GM18951 (cell line): ENCODE measurements at regions not wholly inside any gene's neighbourhood (a gene's known extent, or its start where the extent isn't known, plus 50 kb on each side); places are given as distances from the start of the nearest gene placed in this dataset.
"Not testable (repeated sequence)": the region's sequence is repeated elsewhere in the genome, so short reads cannot be mapped to it uniquely, and the experiment has no call there.

Source experiments
- POLR2A ChIP-seq: IDR thresholded peaks from 4 replicates; pipeline ENCODE4 v1.6.1; 2011; ENCODE audit warnings: mild to moderate bottlenecking; ENCODE audit not compliant: insufficient read length, insufficient read depth; ENCODE audit errors: extremely low read depth
- in situ Hi-C: fragments of 300-500 bp; cut with MboI; formaldehyde crosslinking; loops from one replicate; pipeline ENCODE4 v1.12.0; 2022; ENCODE audit warnings: low sequenced_read_pairs, mixed read lengths, inconsistent platforms; ENCODE audit not compliant: unreplicated experiment

DNA sequence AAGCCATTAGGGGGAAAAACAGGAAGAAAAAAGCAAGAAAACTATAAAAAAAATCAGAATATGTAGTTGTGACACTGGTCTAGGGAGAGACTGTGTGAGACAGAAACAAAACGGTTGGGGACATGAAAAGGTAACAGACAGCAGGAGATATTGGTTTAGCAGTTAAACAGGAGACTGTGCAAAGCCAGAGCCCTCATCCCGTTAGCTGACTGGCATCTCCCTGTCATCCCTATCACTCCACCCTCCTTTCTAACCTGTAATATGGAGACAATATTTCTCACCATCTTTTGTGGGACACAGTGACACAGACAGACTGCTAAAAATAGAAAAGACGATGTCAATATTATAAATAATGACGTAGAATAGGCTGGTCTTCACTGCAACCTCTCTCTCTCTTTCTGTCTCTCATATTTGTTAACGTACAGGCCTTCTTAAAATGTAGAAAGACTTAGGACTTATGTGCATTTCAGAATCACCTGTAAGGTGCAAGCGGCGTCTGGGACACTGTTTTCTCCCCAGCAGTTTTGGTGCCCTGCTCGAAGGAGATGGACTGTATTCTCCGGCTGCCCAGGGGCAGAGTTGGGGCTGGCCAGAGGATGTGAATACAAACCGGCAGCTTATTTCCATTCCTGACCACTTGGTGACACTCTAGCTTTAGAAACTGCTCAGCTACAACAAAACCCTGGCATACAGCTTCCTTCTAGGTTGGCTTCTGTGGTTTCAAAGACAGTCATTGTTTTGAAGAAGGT is 190.6 kb downstream of the MAT2B start:
- no peak for TF ChIP-seq POLR2A
- in situ Hi-C loops, result no loop called here

- no peak for TF ChIP-seq POLR2A
- in situ Hi-C loops, result no loop called here
Observed at GRCh38 chr5:163696579-163696887, 191.1 kb downstream of the MAT2B start.

DNA sequence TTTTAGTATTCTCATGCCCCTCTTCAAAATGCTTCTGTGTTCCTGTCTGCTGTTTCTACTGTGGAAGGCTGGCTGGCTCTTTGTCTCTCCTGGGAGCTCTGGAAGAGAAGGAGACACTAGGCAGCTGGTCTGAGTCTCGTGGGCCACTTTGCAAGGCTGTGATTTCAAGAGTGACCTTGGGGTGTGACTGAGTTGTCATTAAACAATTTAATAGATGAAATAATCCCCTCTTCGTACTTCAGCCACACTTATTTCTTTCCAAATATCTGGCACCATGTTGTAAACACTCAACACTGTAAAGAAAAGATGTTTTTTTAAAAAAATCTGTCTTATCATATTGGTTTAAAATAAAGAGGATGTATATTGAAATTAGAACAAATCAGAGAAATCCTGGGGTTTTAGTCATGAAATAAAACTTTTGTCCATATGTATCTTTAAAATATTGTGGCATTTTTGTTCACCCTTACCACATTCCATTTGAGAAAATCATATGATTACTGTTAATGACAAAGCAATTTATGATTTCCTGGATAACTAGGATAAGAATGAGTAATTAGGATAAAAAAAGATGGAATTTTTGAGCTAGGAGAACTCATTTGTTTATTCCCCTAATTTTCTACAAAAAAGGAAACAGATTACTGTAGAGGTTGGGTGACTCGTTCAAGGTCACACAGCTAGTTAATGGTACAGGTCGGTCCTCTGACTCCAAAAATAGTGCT is 200.8 kb downstream of the MAT2B start:
- no peak for TF ChIP-seq POLR2A
- in situ Hi-C loops, result loop anchor here (25.0 kb wide), 1 partner anchor 781 kb away; no protein-coding TSS in a partner anchor

DNA sequence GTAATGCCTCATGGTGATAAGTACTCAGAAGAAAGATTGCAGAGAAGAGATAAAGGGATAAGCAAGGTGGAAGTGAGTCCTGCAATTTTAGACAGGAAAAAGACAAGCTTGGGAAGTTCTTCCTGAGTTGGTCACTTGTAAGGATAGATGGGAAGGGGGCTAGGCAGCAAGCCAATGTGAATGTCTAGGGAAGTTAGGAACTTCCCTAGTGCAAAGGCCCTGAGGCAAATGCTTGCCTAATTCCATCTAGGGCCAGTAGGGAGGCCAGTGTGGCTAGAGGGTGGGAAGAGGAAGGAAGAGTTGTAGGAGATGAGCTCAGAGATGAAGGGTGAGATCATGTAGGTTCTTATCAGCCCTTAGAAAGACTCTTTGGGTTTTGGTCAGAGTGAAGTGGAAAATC is 206.6 kb downstream of the MAT2B start:
- TF ChIP-seq POLR2A, result no peak
- in situ Hi-C loops, result loop anchor here (25.0 kb wide), 1 partner anchor 775 kb away; no protein-coding TSS in a partner anchor

GRCh38 chr5:163718272-163718671 is 212.9 kb downstream of the MAT2B start:
- no peak for TF ChIP-seq POLR2A
- in situ Hi-C loops, result loop anchor here (25.0 kb wide), 1 partner anchor 769 kb away; no protein-coding TSS in a partner anchor

- no peak for TF ChIP-seq POLR2A
- in situ Hi-C loops, result loop anchor here (25.0 kb wide), 1 partner anchor 763 kb away; no protein-coding TSS in a partner anchor
Observed at GRCh38 chr5:163724305-163724704, 218.9 kb downstream of the MAT2B start.

DNA sequence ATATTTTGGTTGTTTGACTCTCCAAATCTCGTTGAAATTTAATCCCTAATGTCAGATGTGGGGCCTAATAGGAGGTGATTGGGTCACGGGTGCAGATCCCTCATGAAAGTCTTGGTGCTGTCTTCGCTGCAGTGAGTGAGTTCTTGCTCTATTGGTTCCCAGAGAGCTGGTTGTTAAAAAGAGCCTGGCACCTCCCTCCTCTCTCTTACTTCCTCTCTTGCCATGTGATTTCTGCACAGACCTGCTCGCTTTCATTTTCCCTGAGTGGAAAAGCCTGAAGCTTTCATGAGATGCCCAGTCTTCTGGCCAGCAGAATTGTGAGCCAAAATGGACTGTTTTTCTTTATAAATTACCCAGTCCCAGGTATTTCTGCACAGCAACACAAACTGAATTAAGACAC is 221.6 kb downstream of the MAT2B start:
- in situ Hi-C loops, result no loop called here
- no peak for TF ChIP-seq POLR2A

GRCh38 chr5:163730206-163730756 is 224.9 kb downstream of the MAT2B start:
- in situ Hi-C loops, result no loop called here
- no peak for TF ChIP-seq POLR2A

DNA sequence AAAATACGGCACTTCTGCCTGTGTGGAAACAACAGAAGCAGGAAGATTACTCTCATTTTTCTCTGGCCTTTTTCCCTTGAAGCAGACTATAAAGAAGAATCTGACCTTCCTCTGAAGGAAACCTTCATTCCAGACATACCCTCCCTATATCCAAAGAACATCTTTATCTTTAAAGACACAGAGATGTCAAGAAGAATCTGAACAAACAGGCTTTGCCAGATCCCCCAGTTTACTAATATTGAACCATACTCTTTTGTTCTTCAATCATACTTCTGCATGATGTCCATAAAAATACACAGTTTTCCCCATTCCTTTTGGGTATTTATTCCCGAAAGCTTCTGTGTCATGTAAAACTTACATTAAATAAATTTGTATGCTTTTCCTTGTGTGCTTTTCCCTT is 225.8 kb downstream of the MAT2B start:
- in situ Hi-C loops, result no loop called here
- no peak for TF ChIP-seq POLR2A

DNA sequence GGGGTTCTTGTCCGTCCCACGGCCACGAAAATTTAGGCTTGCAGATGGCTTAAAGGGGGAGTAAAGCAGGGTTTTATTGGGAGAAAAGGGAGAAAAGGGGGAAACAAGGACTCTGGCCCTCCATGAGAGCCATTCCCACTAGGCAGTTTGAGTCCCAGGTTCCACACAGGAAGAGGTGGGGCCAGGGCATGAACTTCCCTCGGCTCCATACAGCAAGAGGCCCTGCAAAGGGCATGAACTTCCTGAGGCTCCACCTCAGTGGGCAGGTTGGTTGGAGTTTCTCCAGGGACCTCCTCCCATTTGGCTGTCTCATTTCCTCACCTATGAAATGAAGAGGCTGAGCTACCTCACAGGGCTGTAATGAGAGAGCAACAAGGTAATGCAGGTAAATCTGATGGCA is 229.7 kb downstream of the MAT2B start:
- in situ Hi-C loops, result no loop called here
- no peak for TF ChIP-seq POLR2A

GRCh38 chr5:163747586-163747985 is 242.2 kb downstream of the MAT2B start:
- no peak for TF ChIP-seq POLR2A
- in situ Hi-C loops, result no loop called here

- in situ Hi-C loops, result no loop called here
- TF ChIP-seq POLR2A, result no peak
Observed at GRCh38 chr5:163748934-163749333, 243.5 kb downstream of the MAT2B start.

DNA sequence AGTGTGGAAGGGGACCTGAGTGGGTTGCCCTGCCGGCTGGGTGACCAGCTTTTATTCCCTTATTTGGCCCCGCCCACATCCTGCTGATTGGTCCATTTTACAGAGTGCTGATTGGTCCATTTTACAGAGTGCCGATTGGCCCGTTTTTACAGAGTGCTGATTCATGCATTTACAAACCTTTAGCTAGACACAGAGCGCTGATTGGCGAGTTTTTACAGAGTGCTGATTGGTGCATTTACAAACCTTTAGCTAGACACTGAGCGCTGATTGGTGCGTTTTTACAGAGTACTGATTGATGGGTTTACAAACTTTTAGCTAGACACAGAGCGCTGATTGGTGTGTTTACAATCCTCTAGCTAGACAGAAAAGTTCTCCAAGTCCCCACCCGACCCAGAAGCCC is 245.0 kb downstream of the MAT2B start:
- in situ Hi-C loops, result not testable (repeated sequence)

DNA sequence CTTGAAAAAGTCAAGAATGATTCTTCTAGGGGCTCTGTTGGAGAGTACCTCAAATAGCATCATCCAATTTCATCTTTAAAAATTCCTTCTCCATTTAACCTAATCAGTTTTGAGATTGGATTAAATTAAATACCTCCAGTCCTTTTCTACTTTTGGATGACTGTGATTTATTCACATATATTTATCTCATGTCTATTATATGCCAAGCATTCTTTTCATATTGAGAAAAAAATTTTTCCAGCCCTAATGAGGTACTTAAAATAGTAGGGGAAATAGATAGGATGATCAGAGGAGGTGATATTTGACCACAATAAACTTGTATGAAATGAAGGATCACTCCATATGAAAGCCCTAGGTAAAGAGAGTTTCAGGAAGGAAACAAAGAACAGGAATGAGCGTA is 250.1 kb downstream of the MAT2B start:
- TF ChIP-seq POLR2A, result no peak
- in situ Hi-C loops, result no loop called here
